ENCODE measurements at regions not wholly inside any gene's neighbourhood (a gene's known extent, or its start where the extent isn't known, plus 50 kb on each side); places are given as distances from the start of the nearest gene placed in this dataset.
"Not testable (repeated sequence)": the region's sequence is repeated elsewhere in the genome, so short reads cannot be mapped to it uniquely, and the experiment has no call there.

GRCh38 chr18:70535041-70535440 is 246.2 kb downstream of the SOCS6 start:
- H3K4me3 ChIP-seq (ENCODE audit: low read depth, low read length, poor library complexity, severe bottlenecking) = no peak overlapping the region
- POLR2A ChIA-PET (ENCODE audit: low non-redundant PET) = no interaction called here
- intact Hi-C loops (cut with micrococcal nuclease; ENCODE audit: unreplicated experiment) = no loop called here
- H3K4me1 ChIP-seq (ENCODE audit: insufficient read depth, low read length, poor library complexity, severe bottlenecking) = no peaks in the 10 kb centered on the region
- DNase-seq (ENCODE audit: low spot score) = no peak
- BruUV-seq (replicated peaks) = no TSS peak
- CTCF ChIA-PET = no interaction called here
- peaks cover 11% of the 10 kb centered on the region for H3K9me3 ChIP-seq (ENCODE audit: low read depth, low read length, poor library complexity, severe bottlenecking)
- TF ChIP-seq EZH2 (IDR thresholded peaks at IDR 0.05; ENCODE audit: borderline replicate concordance, low read depth, low read length, poor library complexity, severe bottlenecking) (no peak), CTCF (conservative IDR thresholded peaks at IDR 0.05; ENCODE audit: low read depth, low read length) (no peak)
- no peaks in the 10 kb centered on the region for H3K27me3 ChIP-seq (replicated peaks; ENCODE audit: insufficient read depth, low read depth, low read length, poor library complexity)
- no peaks in the 10 kb centered on the region for H3K36me3 ChIP-seq (ENCODE audit: insufficient read depth, low read length, poor library complexity, severe bottlenecking)
- H3K27ac ChIP-seq (ENCODE audit: low read depth, low read length, poor library complexity, severe bottlenecking) = no peak overlapping the region

DNA sequence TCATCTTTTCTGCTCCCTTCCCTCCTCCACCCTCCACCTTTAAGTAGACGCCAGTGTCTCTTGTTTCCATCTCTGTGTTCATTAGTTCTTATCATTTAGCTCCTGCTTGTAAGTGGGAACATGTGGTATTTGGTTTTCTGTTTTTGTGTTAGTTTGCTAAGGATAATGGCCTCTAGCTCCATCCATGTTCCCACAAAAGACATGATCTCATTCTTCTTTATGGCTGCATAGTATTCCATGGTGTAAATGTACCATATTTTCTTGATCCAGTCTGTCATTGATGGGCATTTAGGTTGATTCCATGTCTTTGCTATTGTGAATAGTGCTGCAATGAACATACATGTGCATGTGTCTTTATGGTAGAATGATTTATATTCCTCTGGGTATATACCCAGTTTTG is 236.5 kb downstream of the SOCS6 start:
- BruUV-seq (replicated peaks); H3K27me3 ChIP-seq (replicated peaks; ENCODE audit: insufficient read depth, low read depth, low read length, poor library complexity); intact Hi-C loops (cut with micrococcal nuclease; ENCODE audit: unreplicated experiment); CTCF ChIA-PET; H3K4me3 ChIP-seq (ENCODE audit: low read depth, low read length, poor library complexity, severe bottlenecking); H3K36me3 ChIP-seq (ENCODE audit: insufficient read depth, low read length, poor library complexity, severe bottlenecking); POLR2A ChIA-PET (ENCODE audit: low non-redundant PET); H3K9me3 ChIP-seq (ENCODE audit: low read depth, low read length, poor library complexity, severe bottlenecking); H3K4me1 ChIP-seq (ENCODE audit: insufficient read depth, low read length, poor library complexity, severe bottlenecking); DNase-seq (ENCODE audit: low spot score); H3K27ac ChIP-seq (ENCODE audit: low read depth, low read length, poor library complexity, severe bottlenecking): not testable (repeated sequence)

DNA sequence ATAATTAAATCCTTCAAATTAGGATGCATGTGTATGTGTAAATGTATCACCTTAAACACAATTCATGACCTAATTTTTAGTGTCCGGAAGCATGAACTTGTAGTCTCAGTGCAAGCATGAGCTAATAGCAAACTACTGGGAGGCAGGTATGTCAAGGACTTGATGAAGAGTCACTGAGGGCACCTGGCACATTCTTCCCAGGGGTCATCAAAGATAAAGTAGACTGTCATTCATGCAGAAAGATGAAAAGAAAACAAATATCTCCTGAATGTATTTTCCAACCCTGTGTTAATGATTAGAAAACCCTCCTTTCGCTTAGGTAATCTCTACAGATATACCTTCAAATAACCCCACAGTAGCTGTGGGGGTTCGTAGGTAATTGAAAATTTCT is 234.9 kb downstream of the SOCS6 start:
- BruUV-seq (replicated peaks) = no TSS peak
- no peaks in the 10 kb centered on the region for H3K36me3 ChIP-seq (ENCODE audit: insufficient read depth, low read length, poor library complexity, severe bottlenecking)
- no peak for TF ChIP-seq EZH2 (IDR thresholded peaks at IDR 0.05; ENCODE audit: borderline replicate concordance, low read depth, low read length, poor library complexity, severe bottlenecking)
- no peak for TF ChIP-seq CTCF (conservative IDR thresholded peaks at IDR 0.05; ENCODE audit: low read depth, low read length)
- H3K4me3 ChIP-seq (ENCODE audit: low read depth, low read length, poor library complexity, severe bottlenecking) = no peak overlapping the region
- peaks cover 4% of the 10 kb centered on the region for H3K4me1 ChIP-seq (ENCODE audit: insufficient read depth, low read length, poor library complexity, severe bottlenecking)
- no peak overlapping the region for H3K27ac ChIP-seq (ENCODE audit: low read depth, low read length, poor library complexity, severe bottlenecking)
- ChIA-PET CTCF (no interaction called here), POLR2A (ENCODE audit: low non-redundant PET) (no interaction called here)
- intact Hi-C loops (cut with micrococcal nuclease; ENCODE audit: unreplicated experiment) = no loop called here
- H3K27me3 ChIP-seq (replicated peaks; ENCODE audit: insufficient read depth, low read depth, low read length, poor library complexity) = no peaks in the 10 kb centered on the region
- no peaks in the 10 kb centered on the region for H3K9me3 ChIP-seq (ENCODE audit: low read depth, low read length, poor library complexity, severe bottlenecking)
- DNase-seq (ENCODE audit: low spot score) = no peak

DNA sequence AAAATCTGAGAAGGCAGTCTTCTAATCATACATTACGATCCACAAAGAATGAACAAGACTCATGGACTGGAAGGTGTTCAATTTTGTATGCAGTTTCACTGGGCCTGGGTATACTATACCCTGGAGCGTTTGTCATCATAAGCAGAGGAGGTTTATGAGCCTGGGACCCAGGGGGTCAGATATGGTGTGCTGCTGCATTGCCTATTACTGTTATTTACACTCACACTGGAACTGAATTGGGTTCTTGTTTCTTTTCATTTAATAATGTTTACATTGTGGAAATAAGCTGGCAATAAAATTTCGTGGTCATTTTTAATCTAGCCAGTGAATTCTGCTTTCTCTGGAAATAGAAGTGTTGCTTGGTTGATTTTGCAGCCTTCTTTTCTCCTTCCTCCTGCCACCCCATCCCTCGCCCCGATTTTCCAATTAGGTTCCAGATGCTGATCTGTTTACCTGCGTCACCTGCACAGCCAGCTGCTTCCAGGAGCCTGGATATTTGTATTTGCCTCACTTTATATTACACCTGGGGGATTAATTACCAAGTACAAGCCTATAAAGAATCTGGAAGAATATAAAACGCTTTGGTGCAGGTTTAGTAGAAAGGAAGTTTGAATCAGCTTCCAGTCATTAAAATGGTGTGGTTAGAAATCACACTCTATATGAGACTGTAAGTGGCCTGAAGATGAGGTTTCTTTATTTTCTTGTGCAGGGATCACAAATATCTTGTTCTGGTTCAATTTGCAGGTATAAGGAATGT is 234.4 kb downstream of the SOCS6 start:
- H3K27me3 ChIP-seq (replicated peaks; ENCODE audit: insufficient read depth, low read depth, low read length, poor library complexity) = no peaks in the 10 kb centered on the region
- H3K36me3 ChIP-seq (ENCODE audit: insufficient read depth, low read length, poor library complexity, severe bottlenecking) = no peaks in the 10 kb centered on the region
- ChIA-PET CTCF (no interaction called here), POLR2A (ENCODE audit: low non-redundant PET) (no interaction called here)
- intact Hi-C loops (cut with micrococcal nuclease; ENCODE audit: unreplicated experiment) = no loop called here
- H3K27ac ChIP-seq (ENCODE audit: low read depth, low read length, poor library complexity, severe bottlenecking) = no peak overlapping the region
- no peak for DNase-seq (ENCODE audit: low spot score)
- peaks cover 4% of the 10 kb centered on the region for H3K4me1 ChIP-seq (ENCODE audit: insufficient read depth, low read length, poor library complexity, severe bottlenecking)
- no peak for TF ChIP-seq EZH2 (IDR thresholded peaks at IDR 0.05; ENCODE audit: borderline replicate concordance, low read depth, low read length, poor library complexity, severe bottlenecking)
- no peak for TF ChIP-seq CTCF (conservative IDR thresholded peaks at IDR 0.05; ENCODE audit: low read depth, low read length)
- H3K4me3 ChIP-seq (ENCODE audit: low read depth, low read length, poor library complexity, severe bottlenecking) = no peak overlapping the region
- no peaks in the 10 kb centered on the region for H3K9me3 ChIP-seq (ENCODE audit: low read depth, low read length, poor library complexity, severe bottlenecking)
- no TSS peak for BruUV-seq (replicated peaks)

Measured in A673 (cell line).